K562 (cell line): ENCODE measurements at regions not wholly inside any gene's neighbourhood (a gene's known extent, or its start where the extent isn't known, plus 50 kb on each side); places are given as distances from the start of the nearest gene placed in this dataset.

Experiments used
- ATAC-seq: fragments of 200-7000 bp; cut with Tn5 transposase; 3 replicates; pipeline ENCODE4 v1.9.1; 2020; ENCODE audit warnings: moderate library complexity
- BruUV-seq: library from RNA; stranded (reverse); fragments of 400-500 nt; replicated peaks from 2 replicates; lab custom pipeline; 2021; lab: Mats Ljungman, UMichigan
- CTCF ChIA-PET: fragments of 300-600 bp; formaldehyde crosslinking; extraction: SDS; loops from one replicate; lab custom pipeline; 2021; ENCODE audit warnings: low intra/inter-chr PET ratio; lab: Yijun Ruan, JAX
- POLR2A ChIA-PET: fragments of 300-600, 350-650 bp; sonication (Branson Sonifier 250); formaldehyde crosslinking; extraction: SDS; loops from one replicate; lab custom pipeline; 2021; ENCODE audit warnings: antibody characterized with exemption, inconsistent platforms; lab: Yijun Ruan, JAX
- DNase-seq, 4 experiments: peaks; one replicate each; pipeline versions ENCODE4 v3.0.0 to v3.0.0-alpha.2; 2011 to 2018; ENCODE audit warnings: low spot score in 3 of 4, mixed read lengths in 3 of 4; ENCODE audit errors: extremely low read depth in 1 of 4
- FAIRE-seq: peaks from 2 replicates; lab custom pipeline; 2011; peaks lifted over from hg19 to GRCh38; lab: Jason Lieb, UNC
- H2AFZ ChIP-seq: 2 replicates; pipeline ENCODE4 v1.6.0; 2011; ENCODE audit warnings: low read depth, low read length, control low read depth, inconsistent platforms
- H3K27ac ChIP-seq: fragments of 200-600 bp; 3 replicates; pipeline ENCODE4 v1.8.0; 2011; ENCODE audit warnings: low read depth, mild to moderate bottlenecking, control low read depth, inconsistent platforms, low read length, moderate library complexity, mixed read lengths; ENCODE audit errors: extremely low read depth
- H3K27me3 ChIP-seq, 2 experiments: fragments of 300-600 bp in 1 of 2; 2 replicates in 1 of 2; 3 replicates in 1 of 2; pipeline versions ENCODE4 v1.6.0 to v1.8.0; 2011; ENCODE audit warnings: inconsistent platforms in 2 of 2, low read length in 2 of 2, mild to moderate bottlenecking in 1 of 2, mixed read lengths in 1 of 2, moderate library complexity in 1 of 2; ENCODE audit not compliant: control insufficient read depth in 2 of 2, insufficient read depth in 2 of 2
- H3K36me3 ChIP-seq: fragments of 300-600 bp; 3 replicates; pipeline ENCODE4 v1.8.0; 2011; ENCODE audit warnings: mild to moderate bottlenecking, low read length, inconsistent platforms; ENCODE audit not compliant: control insufficient read depth, insufficient read depth
- H3K4me1 ChIP-seq, 2 experiments: fragments of 200-600 bp in 1 of 2; replicated peaks in 1 of 2; 2 replicates in 1 of 2; 3 replicates in 1 of 2; pipeline versions ENCODE4 v1.5.1 to v1.8.0; 2011; ENCODE audit warnings: inconsistent platforms in 2 of 2, low read length in 2 of 2, mild to moderate bottlenecking in 1 of 2, mixed read lengths in 1 of 2, moderate library complexity in 1 of 2; ENCODE audit not compliant: control insufficient read depth in 2 of 2, insufficient read depth in 2 of 2
- H3K4me2 ChIP-seq: 2 replicates; pipeline ENCODE4 v1.6.1; 2011; ENCODE audit warnings: low read length, control low read depth, inconsistent platforms, mixed read lengths; ENCODE audit not compliant: insufficient read depth
- H3K4me3 ChIP-seq: fragments of 200-600 bp; sonication (generic), shearing (Covaris generic); 2 replicates; pipeline ENCODE4 v1.5.1; 2016; ENCODE audit warnings: control low read depth, inconsistent platforms
- H3K79me2 ChIP-seq: fragments of 200-600 bp; 3 replicates; pipeline ENCODE4 v1.8.0; 2011; ENCODE audit warnings: low read length, inconsistent platforms; ENCODE audit not compliant: control insufficient read depth, insufficient read depth
- H3K9ac ChIP-seq, 2 experiments: 2 replicates each; pipeline versions ENCODE4 v1.6.0 to v1.6.1; 2011; ENCODE audit warnings: low read depth in 2 of 2, low read length in 2 of 2, control low read depth in 1 of 2, inconsistent platforms in 1 of 2, mild to moderate bottlenecking in 1 of 2, mixed read lengths in 1 of 2; ENCODE audit not compliant: insufficient read depth in 1 of 2
- H3K9me1 ChIP-seq: one replicate; pipeline ENCODE4 v1.6.0; 2011; ENCODE audit warnings: inconsistent platforms, mild to moderate bottlenecking, low read length, moderate library complexity; ENCODE audit not compliant: control insufficient read depth, insufficient read depth
- H3K9me3 ChIP-seq: replicated peaks from 2 replicates; pipeline ENCODE4 v1.5.1; 2011; ENCODE audit warnings: low read depth, low read length, inconsistent platforms; ENCODE audit not compliant: control insufficient read depth, insufficient read depth
- H4K20me1 ChIP-seq: replicated peaks from 2 replicates; pipeline ENCODE4 v1.6.1; 2011; ENCODE audit warnings: low read length, inconsistent platforms, mixed read lengths; ENCODE audit not compliant: control insufficient read depth, insufficient read depth
- E2F8 ChIP-seq: fragments of 450-650 bp; IDR thresholded peaks from 2 replicates; pipeline ENCODE4 v1.7.1; 2018; ENCODE audit warnings: mild to moderate bottlenecking, low read depth; ENCODE audit not compliant: partially characterized antibody
- KAT7 ChIP-seq: sonication (generic); formaldehyde crosslinking; IDR thresholded peaks from 2 replicates; pipeline ENCODE4 v1.8.0; 2022; ENCODE audit warnings: missing genetic modification reagents, mild to moderate bottlenecking, borderline replicate concordance
- SRSF3 ChIP-seq: fragments of 200-400 bp; formaldehyde crosslinking; IDR thresholded peaks from 2 replicates; pipeline ENCODE4 v1.6.1; 2016; ENCODE audit warnings: mild to moderate bottlenecking, low read length, moderate library complexity; ENCODE audit not compliant: insufficient read depth
- ZNF551 ChIP-seq: fragments of 250-450 bp; sonication (Bioruptor Pico); IDR thresholded peaks from 2 replicates; pipeline ENCODE4 v1.5.0; 2021; ENCODE audit warnings: mild to moderate bottlenecking, moderate library complexity
- ZNF696 ChIP-seq: fragments of 250-450 bp; sonication (Bioruptor Pico); conservative IDR thresholded peaks from 2 replicates; pipeline ENCODE4 v1.4.0; 2020; ENCODE audit warnings: mild to moderate bottlenecking, moderate library complexity
- WGBS: fragments of 100-300 bp; shearing (Covaris generic); methylation state at CpG from one replicate; pipeline ENCODE4 v1.1.6; 2016; ENCODE audit warnings: low coverage, mixed read lengths; ENCODE audit not compliant: insufficient coverage; ENCODE audit errors: missing lambda C conversion rate; 5-methylcytosine and 5-hydroxymethylcytosine counted together
- in situ Hi-C: fragments of 300-500 bp; cut with MboI; formaldehyde crosslinking; loops from 4 replicates; pipeline ENCODE4 v1.15.0; 2018; ENCODE audit warnings: inconsistent platforms, mixed read lengths
- intact Hi-C: fragments of 100-400 bp; cut with micrococcal nuclease; formaldehyde crosslinking; loops from 2 replicates; pipeline ENCODE4 v1.14.2; 2022
- TF ChIP-seq, protein P1 (sequence below), 2 experiments: IDR thresholded peaks in 1 of 2; conservative IDR thresholded peaks in 1 of 2; 2 replicates each; pipeline ENCODE4 v1.6.1; 2016; ENCODE audit warnings: low read depth in 2 of 2, mild to moderate bottlenecking in 1 of 2, missing compliant biosample characterization in 1 of 2, missing genetic modification characterization in 1 of 2, moderate library complexity in 1 of 2

GRCh38 chr13:32840989-32841713 is 175.1 kb upstream of the KL start:
- Histone ChIP-seq H3K4me2 (no peak overlapping the region), H3K36me3 (no peaks in the 10 kb centered on the region), H3K9me3 (no peaks in the 10 kb centered on the region), H3K9me1 (no peaks in the 10 kb centered on the region), H2AFZ (no peak overlapping the region), H3K9ac (no peak overlapping the region), H3K27ac (no peak overlapping the region), H3K4me1 (no peaks in the 10 kb centered on the region), H3K27me3 (peaks cover 0 to 12% of the 10 kb centered on the region in 2 experiments; a peak in 2 of 5 replicates), H4K20me1 (no peaks in the 10 kb centered on the region), H3K4me3 (no peak overlapping the region), H3K79me2 (no peaks in the 10 kb centered on the region)
- 4% methylated on average over 9 of the region's 10 CpGs for WGBS
- TF ChIP-seq ZNF696 (CRISPR knock-in tag) (no peak), KAT7 (no peak), ZNF551 (no peak)
- intact Hi-C loops, result no loop called here
- ChIA-PET CTCF (no interaction called here), POLR2A (no interaction called here)
- FAIRE-seq (no peak), DNase-seq (no peak), ATAC-seq (no peak)
- in situ Hi-C loops, result no loop called here
- BruUV-seq, result no TSS peak

DNA sequence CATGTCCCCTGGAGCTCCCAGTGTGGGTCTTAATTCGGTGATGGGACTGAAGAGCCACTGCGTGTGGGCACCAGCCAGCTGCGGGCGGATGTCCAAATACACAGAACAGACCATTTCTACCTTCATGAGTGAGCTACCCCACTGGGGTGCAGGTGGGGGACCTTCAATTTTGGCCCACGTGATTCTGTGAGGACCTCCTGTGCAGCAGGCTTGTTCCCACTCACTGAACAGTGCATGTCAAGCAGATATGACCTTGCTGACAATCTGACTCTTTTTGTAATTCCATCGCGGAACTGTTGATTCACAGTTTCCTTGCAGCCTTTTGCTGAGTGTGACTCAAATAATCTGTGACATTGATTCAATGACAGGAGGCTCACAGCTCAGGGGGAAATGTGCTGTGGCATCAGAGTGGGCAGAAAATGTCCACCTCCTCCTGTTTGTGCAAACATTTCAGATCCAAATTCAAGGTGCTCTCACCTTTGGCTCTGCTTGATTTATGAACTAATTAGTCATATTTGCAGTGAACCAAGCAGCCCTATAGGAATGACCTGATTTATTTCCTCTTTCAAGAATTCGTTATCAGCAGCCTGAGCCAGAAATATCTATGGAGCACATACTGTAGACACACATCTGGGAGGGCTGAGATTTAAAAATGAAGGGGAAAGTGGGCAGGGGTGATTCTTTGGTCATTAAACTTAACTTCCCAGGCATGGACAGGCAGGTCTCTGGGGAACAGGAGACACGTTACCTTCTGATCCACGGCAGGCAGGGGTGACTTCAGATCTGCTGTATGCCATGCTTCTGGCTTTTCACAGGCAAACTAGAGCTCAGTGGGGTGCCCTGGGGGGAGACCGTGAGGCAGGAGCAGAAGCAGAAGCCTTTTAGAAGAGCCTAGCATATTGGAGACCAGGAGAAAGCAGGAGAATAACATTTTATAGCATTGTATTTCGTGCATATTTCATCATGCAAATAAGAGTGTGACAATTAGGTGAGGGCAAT is 170.0 kb upstream of the KL start:
- WGBS, result 0% methylated on average over 8 of the region's 12 CpGs
- BruUV-seq, result no TSS peak
- Histone ChIP-seq H4K20me1 (no peaks in the 10 kb centered on the region), H3K9ac (no peak overlapping the region), H3K4me1 (no peaks in the 10 kb centered on the region), H3K9me3 (no peaks in the 10 kb centered on the region), H3K36me3 (no peaks in the 10 kb centered on the region), H2AFZ (no peak overlapping the region), H3K4me2 (no peak overlapping the region), H3K27me3 (peaks cover 0 to 11% of the 10 kb centered on the region in 2 experiments; a peak in 3 of 5 replicates), H3K27ac (no peak overlapping the region), H3K9me1 (no peaks in the 10 kb centered on the region), H3K4me3 (no peak overlapping the region), H3K79me2 (no peaks in the 10 kb centered on the region)
- no peak for FAIRE-seq
- POLR2A ChIA-PET, result no interaction called here
- in situ Hi-C loops (no loop called here), intact Hi-C loops (no loop called here)
- DNase-seq, result no peak
- TF ChIP-seq, protein P1, sequence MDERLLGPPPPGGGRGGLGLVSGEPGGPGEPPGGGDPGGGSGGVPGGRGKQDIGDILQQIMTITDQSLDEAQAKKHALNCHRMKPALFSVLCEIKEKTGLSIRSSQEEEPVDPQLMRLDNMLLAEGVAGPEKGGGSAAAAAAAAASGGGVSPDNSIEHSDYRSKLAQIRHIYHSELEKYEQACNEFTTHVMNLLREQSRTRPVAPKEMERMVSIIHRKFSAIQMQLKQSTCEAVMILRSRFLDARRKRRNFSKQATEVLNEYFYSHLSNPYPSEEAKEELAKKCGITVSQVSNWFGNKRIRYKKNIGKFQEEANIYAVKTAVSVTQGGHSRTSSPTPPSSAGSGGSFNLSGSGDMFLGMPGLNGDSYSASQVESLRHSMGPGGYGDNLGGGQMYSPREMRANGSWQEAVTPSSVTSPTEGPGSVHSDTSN (CRISPR knock-in tag; IDR thresholded peaks at IDR 0.05; ENCODE audit: low read depth), result no peak
- TF ChIP-seq, protein P1 (tag; conservative IDR thresholded peaks at IDR 0.05; ENCODE audit: low read depth), result no peak
- no peak for TF ChIP-seq E2F8
- no peak for TF ChIP-seq SRSF3
- CTCF ChIA-PET, result no interaction called here
- ATAC-seq, result no peak
